Suppressor macrophage treated with lipopolysaccharide for 4 hours (primary cell): ENCODE measurements at regions not wholly inside any gene's neighbourhood (a gene's known extent, or its start where the extent isn't known, plus 50 kb on each side); places are given as distances from the start of the nearest gene placed in this dataset.

Experiments used
- DNase-seq: peaks from one replicate; pipeline ENCODE4 v3.0.0-alpha.2; 2020

DNA sequence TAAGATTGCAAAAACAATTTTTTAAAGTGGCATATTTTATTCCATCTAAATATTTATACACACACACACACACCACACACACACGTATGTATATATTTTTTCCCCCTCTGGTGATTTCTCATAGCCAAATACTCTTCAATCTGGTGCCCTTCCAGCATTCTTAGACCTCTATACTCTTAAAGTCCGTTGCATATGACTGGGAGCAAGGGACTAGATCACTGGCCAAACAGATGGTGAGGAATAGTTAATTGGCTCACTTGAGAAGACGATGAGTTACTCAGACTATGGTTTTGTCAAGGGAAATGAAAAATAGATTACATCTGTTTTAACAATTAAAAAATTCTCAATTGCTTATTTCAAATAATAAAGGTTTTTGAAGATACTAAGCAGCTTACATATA is 512.5 kb upstream of the LRRTM4 start:
- DNase-seq: no peak

DNA sequence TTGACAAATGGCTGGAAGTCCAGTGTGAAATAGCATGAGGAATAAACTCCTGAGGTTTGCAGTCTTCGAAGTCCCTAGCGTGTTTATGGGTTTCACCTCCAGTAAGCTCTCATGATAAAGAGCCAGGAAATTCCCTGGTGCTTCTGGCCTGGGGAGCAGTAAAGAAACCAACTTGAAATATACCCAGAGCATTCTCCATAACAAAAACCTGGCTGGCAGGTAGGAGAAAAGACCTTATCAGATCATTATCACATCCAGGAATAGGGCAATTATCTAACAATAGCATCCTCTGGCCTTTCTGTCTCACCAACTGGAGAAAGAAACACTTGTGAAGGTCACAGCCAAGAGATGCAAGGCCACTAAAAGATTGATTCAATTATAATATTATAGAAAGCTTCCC is 513.6 kb upstream of the LRRTM4 start:
- no peak for DNase-seq

DNA sequence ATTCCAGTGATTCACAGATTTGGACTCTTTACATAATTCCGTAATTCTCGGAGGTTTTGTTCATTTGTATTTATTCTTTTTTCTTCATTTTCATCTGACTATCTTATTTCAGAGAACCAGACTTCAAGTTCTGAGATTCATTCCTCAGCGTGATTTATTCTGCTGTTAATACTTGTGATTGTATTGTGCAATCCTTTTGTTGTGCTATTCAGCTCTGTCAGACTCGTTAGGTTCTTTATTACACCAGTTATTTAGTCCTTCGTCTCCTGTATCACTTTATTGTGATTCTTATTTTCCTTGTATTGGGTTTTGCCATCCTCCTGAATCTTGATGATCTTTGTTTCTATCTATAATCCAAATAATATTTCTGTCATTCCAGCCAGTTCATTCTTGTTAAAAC is 529.3 kb upstream of the LRRTM4 start:
- DNase-seq: no peak

DNA sequence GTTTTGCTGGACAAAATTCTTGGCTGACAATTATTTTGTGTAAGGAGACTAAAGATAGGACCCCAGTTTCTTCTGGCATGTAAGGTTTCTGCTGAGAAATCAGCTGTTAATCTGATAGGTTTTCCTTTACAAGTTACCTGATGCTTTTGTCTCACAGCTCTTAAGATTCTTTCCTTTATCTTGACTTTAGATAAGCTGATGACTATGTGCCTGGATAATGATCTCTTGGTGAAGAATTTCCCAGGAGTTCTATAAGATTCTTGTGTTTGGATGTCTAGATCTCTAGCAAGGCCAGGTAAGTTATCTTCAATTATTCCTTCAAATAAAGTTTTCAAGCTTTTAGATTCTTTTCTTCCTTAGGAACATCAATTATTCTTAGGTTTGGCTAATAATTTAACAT is 534.8 kb upstream of the LRRTM4 start:
- no peak for DNase-seq

DNA sequence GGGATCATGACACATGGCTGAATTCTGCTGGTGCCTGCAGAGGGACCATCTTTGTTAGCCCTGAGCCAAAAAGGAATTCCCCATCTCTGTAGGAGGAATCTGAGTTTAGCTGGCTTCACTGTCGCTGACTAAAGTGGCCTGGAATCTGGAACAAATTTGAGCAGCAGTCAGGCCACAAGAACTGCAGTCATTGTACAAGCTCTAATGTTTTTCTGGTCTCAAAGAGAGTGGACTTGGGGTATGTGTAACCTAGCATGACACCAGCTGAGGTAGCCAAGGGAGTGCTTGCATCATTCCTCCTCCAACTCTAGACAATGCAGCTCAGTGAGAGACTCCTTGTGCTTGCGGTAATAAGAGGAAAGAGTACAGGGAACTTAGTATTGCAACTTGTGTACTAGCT is 539.1 kb upstream of the LRRTM4 start:
- DNase-seq: no peak

DNA sequence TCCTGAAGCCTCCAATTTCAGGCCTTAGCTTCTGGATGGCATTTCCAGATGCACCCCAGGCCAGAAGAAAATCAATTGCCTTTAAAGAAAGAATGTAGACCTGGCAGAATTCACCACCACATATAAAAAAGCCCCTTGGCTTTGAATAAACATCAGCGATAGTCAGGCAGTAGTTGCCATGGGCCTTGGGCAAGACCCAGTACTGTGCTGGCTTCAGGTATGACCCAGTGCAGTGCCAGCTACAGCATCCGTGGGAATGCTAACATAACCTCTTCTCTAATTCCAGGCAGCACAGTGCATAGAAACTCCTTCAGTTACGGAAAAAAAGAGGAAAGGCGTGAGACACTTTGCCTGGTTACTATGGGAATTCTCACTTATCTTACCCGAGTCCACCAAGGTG is 539.6 kb upstream of the LRRTM4 start:
- no peak for DNase-seq

DNA sequence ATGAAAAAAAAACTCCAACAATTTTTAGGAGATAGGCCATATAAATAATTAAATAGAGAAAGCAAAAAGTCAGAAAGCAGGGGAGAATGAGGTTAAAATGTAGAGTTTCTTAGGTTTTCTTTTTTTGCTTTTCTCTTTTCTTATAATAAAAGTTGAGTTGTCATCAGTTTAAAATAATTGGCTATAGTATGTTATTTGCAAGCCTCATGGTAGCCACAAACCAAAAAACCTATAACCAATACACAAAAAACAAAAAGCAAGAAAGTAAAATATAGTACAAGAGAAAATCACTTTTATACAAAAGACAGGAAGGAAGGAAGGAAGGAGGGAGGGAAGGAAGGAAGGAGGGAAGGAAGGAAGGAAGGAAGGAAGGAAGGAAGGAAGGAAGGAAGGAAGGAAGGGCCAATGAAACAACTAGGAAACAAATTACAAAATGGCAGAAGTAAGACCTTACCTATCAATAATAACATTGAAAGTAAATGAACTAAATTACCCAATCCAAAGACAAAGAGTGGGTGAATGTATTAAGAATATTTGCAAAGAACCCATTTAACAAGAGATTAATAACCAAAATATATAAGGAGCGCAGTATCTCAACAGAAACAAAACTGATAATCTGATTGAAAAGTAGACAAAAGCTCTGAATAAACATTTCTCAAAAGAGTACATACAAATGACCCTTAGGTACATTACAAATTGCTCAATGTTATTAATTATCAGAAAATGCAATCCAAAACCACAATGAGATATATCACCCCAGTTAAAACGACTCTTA is 541.3 kb upstream of the LRRTM4 start:
- DNase-seq: no peak

DNA sequence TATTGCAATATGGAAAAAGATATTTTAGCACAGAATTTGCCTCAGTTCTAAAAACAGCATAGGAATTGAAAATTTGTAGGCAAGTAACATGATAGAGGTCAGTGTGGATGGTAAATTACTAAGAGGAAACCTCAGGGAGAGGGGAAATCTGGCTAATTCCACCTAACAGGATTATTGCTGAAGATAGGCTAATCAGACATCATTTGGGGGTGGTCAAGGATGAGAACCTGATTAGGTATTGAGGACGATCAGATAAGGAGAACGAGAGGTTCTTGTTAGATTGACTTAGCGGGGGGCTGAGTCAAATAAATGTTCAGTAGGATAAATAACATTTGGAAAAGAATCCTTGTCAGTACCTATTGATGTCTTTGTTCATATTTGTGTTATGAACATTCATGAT is 543.2 kb upstream of the LRRTM4 start:
- DNase-seq: no peak

DNA sequence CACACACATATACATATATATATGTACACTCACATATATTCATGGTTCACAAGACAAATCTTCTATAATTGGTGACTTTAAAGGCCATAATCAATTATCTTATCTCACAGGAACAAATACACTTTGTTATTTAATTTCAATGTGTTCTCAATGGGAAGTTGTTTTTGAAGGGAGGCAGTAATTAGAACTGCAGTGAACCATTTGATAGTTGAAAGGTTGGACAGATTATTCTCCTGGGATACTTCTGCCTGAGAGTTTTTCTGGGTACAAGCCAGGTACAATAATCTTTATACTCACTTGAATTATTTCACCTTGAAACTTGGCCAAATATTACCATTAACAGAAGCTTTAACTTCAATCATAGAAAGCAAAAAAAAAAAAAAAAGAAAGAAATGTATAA is 546.6 kb upstream of the LRRTM4 start:
- no peak for DNase-seq

DNA sequence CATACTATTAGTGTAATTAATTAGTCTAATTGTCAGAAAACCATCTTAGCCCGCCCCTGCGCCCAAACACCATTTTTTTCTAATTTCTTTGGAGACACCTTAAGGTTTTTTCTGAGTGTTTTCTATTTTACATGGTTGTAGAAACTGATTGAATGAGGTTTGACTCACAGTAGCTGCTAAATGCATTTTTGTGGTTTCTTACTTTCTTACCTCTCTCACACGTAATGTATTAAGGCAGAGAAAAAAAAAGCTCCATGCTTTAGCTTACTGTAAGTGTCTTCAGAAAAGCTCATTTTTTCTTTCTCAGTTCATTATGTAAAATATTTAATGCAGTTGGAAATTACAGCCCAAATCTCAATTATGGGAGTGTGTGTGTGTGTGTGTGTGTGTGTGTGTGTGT is 548.5 kb upstream of the LRRTM4 start:
- DNase-seq: no peak

DNA sequence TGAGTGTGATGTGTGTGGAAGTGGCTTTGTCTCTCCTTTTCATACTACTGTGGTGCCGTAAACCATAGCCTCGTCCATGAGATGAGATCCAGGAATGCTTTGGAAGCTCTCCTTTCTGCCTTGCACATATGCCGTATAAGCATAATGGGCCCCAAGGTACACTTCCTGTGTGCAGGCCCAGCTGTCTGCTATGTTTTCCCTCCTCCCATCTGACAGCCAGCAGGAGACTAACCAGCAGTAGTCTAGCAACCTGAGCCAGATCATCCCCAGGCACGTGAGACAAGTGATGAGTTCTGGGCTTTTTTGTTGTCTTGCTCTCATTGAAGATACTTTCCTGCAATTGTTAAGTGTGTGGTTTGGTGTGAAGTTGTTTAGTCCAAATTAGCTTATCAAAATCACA is 555.5 kb upstream of the LRRTM4 start:
- no peak for DNase-seq

DNA sequence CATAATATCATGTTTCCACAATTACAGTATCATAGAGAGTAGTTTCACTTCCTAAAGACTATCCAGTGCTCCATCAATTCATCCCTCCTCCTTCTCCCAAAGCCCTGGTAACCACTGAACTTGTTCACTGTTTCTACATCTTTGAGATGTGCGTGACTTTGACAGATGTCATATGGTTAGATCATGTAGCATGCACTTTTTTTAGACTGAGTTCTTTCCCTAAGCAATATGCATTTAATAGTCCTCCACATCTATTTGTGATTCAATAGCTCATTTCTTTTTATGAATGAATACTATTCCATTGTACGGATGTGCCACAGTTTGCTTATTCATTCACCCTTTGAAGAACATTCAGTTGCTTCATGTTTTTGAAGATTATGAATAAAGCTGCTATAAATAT is 560.4 kb upstream of the LRRTM4 start:
- DNase-seq: no peak

DNA sequence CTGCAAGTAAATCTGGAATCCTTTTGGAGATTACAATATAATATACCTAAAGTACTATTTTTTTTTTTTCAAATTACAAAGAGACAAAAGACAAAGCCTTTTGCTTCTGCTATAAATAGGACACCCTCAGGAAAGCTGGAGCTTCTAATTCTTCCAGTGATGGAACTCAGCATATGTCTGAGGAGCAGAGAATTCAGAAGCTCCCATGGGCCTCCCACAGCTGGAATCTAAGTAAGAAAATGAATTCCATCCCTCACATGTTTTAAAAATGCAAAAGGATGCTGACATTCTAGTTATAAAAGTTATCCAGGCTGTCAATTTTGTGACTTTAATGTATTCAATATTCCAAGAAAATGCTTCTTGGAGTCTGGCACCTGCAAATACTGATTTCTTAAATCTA is 571.3 kb upstream of the LRRTM4 start:
- DNase-seq: no peak

DNA sequence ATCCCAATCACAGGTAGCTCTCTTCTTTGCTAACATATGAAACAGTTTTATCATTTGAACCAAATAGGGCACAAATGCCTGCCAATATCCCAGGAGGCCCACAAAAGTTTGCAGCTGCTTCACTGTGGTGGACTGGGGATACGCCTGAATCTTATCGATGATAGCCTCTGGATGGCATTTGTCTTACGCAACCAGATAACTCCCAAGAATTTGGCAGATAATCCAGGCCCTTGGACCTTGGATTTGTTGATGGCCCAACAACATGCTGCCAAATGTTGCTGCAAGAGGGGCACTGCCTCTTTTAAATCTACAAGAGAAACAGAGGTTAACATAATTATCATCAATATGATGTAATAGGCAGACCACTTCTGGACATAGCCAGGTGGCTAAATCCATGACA is 587.1 kb upstream of the LRRTM4 start:
- DNase-seq: no peak

DNA sequence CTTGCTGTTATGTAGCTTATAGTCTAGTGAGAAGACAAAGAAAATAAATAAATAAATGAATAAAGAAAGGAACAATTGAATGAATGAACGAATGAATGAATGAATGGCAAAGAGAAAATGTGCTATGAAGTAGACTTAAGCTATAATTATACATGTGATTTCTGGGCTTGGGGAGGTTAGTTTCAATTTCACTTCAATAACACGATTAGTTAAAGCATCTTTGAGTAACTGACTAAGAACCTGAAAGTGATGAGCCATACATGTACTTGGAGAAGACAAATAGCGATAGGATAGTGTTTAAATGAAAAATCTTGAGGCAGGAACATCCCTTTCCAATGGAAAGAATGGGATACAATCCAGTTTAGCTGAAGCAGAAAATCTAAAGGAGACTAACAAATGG is 593.1 kb upstream of the LRRTM4 start:
- no peak for DNase-seq

DNA sequence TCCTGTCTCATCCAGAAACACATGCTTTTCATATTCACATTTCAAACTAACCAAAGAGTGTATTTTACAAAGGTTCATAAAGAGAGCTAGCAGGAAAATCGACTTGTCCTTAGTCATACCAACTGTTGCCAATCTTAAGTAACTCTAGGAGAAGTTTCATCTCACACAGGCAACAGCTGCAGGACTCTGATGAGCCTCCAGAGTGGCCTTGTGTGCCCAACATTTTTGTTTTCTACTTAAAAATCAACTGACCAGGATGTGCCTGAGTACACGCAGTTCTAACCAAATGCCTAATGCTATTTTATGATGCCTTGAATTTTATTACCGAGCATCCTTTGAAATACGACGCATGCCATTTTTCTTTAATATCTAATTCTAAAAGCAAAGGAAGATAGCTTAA is 595.9 kb upstream of the LRRTM4 start:
- no peak for DNase-seq

DNA sequence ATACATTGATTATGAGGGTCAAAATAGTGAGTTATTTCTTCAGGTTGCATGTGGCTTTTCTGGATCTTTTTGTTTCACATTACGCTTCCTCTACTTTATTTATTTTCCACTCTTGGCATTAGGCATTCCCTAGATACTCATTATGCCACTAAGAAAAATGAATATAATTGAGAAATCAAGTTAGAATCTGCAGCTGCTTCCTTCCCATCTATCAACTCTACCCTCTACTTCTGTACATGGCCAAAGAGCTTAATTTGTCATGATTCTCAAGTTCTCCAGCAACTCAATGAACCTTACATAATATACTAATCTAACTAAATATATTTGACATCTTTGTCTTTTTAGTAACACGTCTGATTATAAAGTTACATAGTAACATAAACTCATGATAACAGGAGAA is 598.1 kb upstream of the LRRTM4 start:
- DNase-seq: no peak

DNA sequence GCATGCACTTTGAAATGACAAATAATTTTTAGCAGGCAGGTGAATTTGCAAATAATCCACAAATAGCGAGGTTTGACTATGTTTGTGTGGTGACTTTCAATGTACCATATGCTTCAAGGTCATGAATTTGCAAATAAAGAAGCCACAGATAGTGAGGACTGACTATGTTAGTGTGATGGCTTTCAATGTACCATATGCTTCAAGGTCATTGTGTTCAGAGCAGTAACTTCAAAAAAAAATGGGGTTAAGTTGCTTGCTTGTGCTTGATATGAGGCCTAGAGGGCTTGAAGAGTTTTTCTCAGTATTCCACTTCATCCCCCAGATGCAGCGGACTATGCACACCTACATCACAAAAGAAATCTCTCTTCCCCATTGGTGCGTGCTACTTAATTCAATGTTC is 602.9 kb upstream of the LRRTM4 start:
- DNase-seq: no peak

DNA sequence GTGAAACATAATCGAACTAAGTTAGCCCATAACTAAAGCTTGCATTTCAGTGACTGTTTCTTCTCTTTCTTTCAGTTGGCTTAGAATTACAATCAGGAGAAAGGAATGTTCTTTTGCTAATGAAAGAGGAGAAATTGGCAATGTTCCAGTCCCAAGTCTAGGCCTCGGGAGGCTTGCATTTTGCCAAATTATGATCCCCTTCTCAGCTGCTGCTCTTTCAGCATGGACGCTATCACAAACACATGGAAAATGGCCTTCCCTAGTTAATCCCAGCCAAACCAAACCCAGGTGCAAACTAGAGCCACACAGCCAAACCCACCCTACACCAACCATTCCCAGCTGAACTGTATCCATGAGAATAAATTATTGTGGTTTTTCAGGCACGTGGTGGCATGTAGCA is 605.2 kb upstream of the LRRTM4 start:
- no peak for DNase-seq

DNA sequence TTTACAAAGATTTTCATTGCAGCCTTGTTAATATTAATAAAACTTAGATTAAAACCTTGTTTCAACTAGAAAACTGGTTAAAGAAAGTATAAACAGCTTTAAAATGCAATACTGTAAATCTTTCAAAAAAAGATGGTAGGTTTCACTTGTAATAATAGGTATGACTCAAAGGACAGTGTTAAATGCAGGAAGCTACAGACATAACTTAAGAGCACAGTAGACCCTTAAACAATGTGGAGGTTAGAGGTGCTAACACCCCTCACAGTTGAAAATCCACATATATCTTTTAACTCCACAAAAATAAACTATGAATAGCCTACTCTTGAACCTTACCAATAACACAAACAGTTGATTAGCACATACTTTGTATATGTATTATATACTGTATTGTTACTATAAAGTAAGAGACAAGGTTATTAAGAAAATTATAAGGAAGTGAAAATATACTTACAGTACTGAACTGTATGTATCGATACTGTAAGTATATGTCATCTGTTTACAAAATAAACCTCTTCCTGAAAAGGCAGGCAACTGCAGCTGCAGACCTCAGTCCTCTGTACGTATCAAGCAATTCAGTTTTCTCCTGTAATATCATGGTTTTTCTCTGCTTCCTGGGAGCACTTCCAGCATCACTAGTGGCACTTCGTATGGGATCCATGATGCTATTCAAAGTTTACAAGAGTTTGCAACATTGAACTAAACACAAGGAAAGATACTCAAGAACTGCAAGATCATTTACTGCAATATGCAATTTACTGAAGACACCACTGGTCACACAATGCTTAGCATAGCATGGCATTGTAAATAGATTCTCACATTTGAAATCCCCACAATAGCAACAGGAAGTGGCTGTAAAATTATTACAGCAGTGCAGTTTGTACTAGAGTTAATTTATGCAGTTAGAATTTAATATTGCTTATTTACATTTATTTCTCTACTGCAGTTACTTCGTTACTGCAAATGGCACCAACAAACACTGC is 610.5 kb upstream of the LRRTM4 start:
- no peak for DNase-seq

DNA sequence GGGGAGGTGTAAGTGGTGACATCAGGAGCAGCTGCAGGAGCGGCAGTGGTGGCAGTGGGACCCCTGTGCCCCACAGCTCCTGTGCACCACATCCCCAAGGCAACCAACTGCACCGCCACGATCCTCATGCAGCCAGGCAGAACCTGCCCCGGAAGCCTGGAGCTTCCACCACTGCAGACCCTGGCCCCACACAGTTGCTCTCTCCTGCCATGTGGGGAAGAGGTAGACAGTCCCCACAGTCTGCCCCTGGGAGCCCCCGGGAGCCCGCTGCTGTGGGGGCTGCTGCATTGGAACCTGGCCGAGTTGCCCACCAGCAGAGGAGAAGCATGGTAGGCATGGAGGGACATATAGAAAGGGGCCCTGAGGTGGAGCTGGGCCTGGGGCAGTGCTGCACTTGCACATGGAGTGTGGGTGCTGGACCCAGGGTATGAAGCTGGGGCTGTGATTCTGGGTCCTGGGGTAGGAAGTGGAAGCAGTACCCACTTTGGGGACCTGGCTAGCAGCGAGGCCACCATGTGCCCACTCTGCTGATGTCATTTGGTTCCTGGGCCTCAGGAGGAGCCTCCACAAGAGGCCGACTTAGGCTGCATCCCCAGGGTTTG is 623.3 kb upstream of the LRRTM4 start:
- DNase-seq: no peak

DNA sequence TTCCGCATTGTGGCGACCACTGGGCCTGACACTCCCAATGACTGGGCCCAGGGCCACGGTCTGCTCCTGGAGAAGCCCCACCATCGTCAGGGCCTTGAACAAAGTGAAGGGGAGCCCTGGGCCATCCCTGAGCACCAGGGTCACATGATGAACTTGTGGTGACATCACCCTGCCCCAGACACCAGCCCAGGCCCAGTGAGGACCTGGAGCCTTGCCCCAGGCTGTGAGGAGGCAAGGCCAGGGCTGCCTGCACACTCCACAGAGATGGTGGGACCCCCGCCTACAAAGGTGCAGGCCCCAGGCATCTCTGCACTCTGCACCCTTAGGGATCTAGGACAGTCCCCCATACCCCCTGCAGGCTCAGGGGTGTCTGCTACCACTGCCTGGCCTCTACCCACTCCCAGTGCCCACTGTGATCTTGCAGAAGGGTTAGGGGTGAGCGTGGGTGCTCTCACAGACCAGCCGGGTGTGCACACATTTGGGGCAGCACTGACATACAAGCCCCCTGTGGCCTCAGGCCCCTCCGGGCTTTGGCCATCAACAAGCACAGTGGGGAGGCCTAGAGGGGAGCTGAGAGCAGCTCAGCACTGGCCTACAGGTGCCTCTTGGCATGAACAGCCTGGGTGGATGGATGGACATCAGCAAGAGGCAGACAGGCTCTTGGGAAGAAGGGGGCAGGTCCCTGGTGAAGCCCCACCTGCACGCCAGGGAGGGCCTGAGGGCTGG is 624.0 kb upstream of the LRRTM4 start:
- DNase-seq: no peak

DNA sequence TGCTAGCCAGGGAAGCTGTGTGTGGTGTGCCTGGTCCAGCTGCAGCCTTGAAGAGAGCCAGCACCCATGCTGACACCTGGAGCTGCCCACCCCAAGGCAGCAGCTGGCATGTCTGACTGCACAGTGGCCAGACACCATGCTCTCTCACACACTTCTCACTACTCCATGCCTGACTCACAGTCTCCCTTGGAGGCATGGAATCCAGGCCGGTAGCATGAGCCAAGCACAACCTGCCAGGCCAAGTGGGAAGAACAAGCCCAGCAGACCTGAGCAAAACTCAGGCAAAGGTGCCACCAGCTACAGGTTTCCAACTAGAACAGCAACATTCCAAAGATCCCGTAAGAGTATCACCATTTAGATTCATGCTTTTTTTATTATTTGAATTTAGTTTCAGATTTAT is 625.3 kb upstream of the LRRTM4 start:
- DNase-seq: no peak
